ENCODE measurements at regions not wholly inside any gene's neighbourhood (a gene's known extent, or its start where the extent isn't known, plus 50 kb on each side); places are given as distances from the start of the nearest gene placed in this dataset.

DNA sequence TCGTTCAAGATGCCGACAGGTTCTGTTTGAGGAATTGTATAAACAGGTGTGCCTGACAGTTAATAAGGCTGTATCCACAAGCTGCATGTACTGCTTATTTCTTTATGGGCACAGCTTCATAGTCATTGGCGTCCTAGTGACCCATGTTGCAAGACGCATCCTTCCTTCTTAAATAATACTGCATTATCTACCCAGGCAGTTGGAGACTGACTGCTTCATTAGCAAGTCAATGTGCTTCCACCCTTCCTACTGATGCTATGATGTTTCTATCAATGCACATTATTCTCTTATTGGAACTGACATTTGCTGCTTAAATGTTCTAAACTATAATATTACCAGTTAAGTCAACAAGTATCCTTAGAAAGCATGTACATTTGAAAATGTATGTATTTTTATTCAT lies 950.0 kb upstream of the MIR17HG start:
- TF ChIP-seq POLR2AphosphoS5 (IDR thresholded peaks at IDR 0.05) (no peak), POLR2A (IDR thresholded peaks at IDR 0.05) (no peak), EP300 (IDR thresholded peaks at IDR 0.05) (no peak)
- TF ChIP-seq, protein P1, sequence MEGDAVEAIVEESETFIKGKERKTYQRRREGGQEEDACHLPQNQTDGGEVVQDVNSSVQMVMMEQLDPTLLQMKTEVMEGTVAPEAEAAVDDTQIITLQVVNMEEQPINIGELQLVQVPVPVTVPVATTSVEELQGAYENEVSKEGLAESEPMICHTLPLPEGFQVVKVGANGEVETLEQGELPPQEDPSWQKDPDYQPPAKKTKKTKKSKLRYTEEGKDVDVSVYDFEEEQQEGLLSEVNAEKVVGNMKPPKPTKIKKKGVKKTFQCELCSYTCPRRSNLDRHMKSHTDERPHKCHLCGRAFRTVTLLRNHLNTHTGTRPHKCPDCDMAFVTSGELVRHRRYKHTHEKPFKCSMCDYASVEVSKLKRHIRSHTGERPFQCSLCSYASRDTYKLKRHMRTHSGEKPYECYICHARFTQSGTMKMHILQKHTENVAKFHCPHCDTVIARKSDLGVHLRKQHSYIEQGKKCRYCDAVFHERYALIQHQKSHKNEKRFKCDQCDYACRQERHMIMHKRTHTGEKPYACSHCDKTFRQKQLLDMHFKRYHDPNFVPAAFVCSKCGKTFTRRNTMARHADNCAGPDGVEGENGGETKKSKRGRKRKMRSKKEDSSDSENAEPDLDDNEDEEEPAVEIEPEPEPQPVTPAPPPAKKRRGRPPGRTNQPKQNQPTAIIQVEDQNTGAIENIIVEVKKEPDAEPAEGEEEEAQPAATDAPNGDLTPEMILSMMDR (IDR thresholded peaks at IDR 0.05): no peak
- DNase-seq: no peak
- Histone ChIP-seq H3K4me1 (no peaks in the 10 kb centered on the region), H3K27ac (no peak overlapping the region), H3K27me3 (no peaks in the 10 kb centered on the region), H3K9me3 (peaks cover 0 to 2% (median 0%) of the 10 kb centered on the region in 4 donors), H3K36me3 (no peaks in the 10 kb centered on the region), H3K4me3 (no peak overlapping the region)
- WGBS, 2 donors: 53 to 88% methylated on average over 4 of the region's 4 CpGs
- intact Hi-C loops (cut with DNase I): no loop called here

DNA sequence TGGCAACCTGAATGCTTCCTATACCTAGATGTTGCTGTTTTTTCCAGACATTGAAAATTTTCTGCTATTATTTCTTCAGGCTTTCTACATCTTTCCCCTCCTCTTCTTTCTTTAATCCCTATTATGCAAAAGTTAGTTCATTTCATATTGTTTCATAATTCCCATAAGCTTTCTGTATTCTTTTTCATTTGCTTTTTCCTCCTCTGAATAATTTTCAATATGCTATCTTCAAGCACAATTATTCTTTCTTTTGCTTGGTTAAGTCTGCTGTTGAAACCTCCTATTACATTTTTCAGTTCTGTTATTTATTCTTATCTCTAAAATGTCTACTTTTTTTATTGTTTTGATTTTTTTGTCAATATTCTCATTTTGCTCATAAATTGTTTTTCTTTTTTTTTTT lies 947.1 kb upstream of the MIR17HG start:
- intact Hi-C loops (cut with DNase I): no loop called here
- Histone ChIP-seq H3K4me1 (no peaks in the 10 kb centered on the region), H3K36me3 (no peaks in the 10 kb centered on the region), H3K27ac (no peak overlapping the region), H3K4me3 (no peak overlapping the region), H3K27me3 (no peaks in the 10 kb centered on the region), H3K9me3 (peaks cover 0 to 2% (median 0%) of the 10 kb centered on the region in 4 donors)
- TF ChIP-seq POLR2A (IDR thresholded peaks at IDR 0.05) (no peak), POLR2AphosphoS5 (IDR thresholded peaks at IDR 0.05) (no peak), EP300 (IDR thresholded peaks at IDR 0.05) (no peak)
- TF ChIP-seq, protein P1 (IDR thresholded peaks at IDR 0.05): no peak
- no peak for DNase-seq

DNA sequence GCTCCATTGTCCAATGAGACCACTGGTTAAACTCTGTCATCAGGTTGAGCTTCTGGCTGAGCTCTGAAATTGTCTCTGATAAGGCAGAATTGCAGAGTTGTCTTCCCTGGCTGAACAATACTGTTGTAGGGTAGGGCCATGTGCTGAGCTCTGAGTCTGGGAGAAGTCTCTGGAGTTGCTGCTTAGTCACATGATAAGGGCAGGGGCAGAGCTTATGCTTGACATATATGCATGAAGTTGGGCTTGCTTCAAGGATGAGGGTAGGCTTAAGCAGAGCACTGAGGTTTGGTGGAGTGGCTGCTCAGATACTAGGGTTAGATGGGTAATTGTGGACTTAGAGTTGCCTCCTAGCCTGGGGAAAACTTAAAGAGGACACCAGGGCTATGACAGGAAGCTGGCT lies 946.3 kb upstream of the MIR17HG start:
- Histone ChIP-seq H3K4me1 (no peaks in the 10 kb centered on the region), H3K27me3 (no peaks in the 10 kb centered on the region), H3K27ac (no peak overlapping the region), H3K4me3 (no peak overlapping the region), H3K36me3 (no peaks in the 10 kb centered on the region), H3K9me3 (peaks cover 0 to 2% (median 0%) of the 10 kb centered on the region in 4 donors)
- DNase-seq: no peak
- intact Hi-C loops (cut with DNase I): no loop called here
- TF ChIP-seq POLR2A (IDR thresholded peaks at IDR 0.05) (no peak), POLR2AphosphoS5 (IDR thresholded peaks at IDR 0.05) (no peak), EP300 (IDR thresholded peaks at IDR 0.05) (no peak)
- TF ChIP-seq, protein P1 (IDR thresholded peaks at IDR 0.05): no peak

DNA sequence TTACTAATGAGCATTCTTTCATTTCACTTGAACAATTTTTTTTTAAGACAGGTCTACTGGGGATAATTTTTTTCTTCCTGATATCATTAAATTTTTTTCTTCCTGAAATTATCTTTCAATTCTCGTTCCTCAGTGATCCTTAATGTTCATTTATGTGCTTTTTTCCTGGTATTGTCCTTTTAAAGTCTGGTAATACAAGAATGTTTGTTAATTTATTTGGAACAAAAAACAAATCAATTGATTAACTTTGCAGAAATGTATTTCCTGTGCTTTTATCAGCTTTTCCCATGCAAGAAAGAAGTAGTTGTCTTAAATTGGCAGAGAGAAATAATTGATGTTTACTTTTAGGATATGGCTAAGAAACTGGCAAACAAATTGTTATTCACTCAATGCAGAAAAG lies 945.4 kb upstream of the MIR17HG start:
- Histone ChIP-seq H3K9me3 (peaks cover 0 to 2% (median 0%) of the 10 kb centered on the region in 4 donors), H3K4me3 (no peak overlapping the region), H3K36me3 (no peaks in the 10 kb centered on the region), H3K27me3 (no peaks in the 10 kb centered on the region), H3K4me1 (no peaks in the 10 kb centered on the region), H3K27ac (no peak overlapping the region)
- intact Hi-C loops (cut with DNase I): no loop called here
- TF ChIP-seq POLR2A (IDR thresholded peaks at IDR 0.05): no peak
- no peak for DNase-seq
- WGBS, 2 donors: 72 to 74% methylated on average over 1 of the region's 1 CpG

DNA sequence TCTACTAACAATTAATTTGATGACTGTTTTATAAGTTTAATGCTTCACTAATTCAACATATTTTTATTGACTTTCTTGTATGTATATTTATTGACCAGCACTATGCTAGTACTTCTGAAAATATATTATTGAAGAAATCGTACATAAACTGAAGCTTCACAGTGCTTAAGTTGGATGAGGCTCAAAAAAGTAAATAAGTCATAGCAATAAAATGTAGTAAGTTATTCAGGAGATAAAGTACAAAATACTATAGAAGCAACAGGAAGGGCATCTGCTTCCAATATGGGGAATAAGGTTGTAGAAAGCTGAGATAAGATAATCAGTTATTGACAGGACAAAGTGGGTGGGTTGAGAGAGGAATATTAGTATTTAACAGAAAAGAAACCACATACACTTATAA lies 944.9 kb upstream of the MIR17HG start:
- 6 to 61% methylated on average over 1 of the region's 1 CpG for WGBS, 2 donors

More for the DNA sequence above, 944.9 kb upstream of the MIR17HG start:
- Histone ChIP-seq H3K9me3 (peaks cover 0 to 2% (median 0%) of the 10 kb centered on the region in 4 donors), H3K27ac (no peak overlapping the region), H3K4me1 (no peaks in the 10 kb centered on the region), H3K27me3 (no peaks in the 10 kb centered on the region), H3K4me3 (no peak overlapping the region), H3K36me3 (no peaks in the 10 kb centered on the region)
- TF ChIP-seq, protein P1 (IDR thresholded peaks at IDR 0.05): no peak
- TF ChIP-seq EP300 (IDR thresholded peaks at IDR 0.05) (no peak), POLR2A (IDR thresholded peaks at IDR 0.05) (no peak), POLR2AphosphoS5 (IDR thresholded peaks at IDR 0.05) (no peak)
- no peak for DNase-seq
- intact Hi-C loops (cut with DNase I): no loop called here

Data from sigmoid colon (tissue), 6 donors.